Loucy (cell line): ENCODE measurements at regions not wholly inside any gene's neighbourhood (a gene's known extent, or its start where the extent isn't known, plus 50 kb on each side); places are given as distances from the start of the nearest gene placed in this dataset.

ENCODE experiments used
- H2AFZ ChIP-seq: fragments of 200-600 bp; sonication (generic); 2 replicates; pipeline ENCODE4 v1.6.0; 2016; ENCODE audit warnings: antibody characterized with exemption, mild to moderate bottlenecking, low read length, moderate library complexity
- H3F3A ChIP-seq: fragments of 200-600 bp; 2 replicates; pipeline ENCODE4 v1.6.0; 2016; ENCODE audit warnings: antibody characterized with exemption, low read depth, mild to moderate bottlenecking
- H3K27me3 ChIP-seq: fragments of 200-600 bp; sonication (generic); 2 replicates; pipeline ENCODE4 v1.6.1; 2014; ENCODE audit warnings: low read length, mild to moderate bottlenecking; ENCODE audit not compliant: insufficient read depth, poor library complexity, severe bottlenecking
- H3K36me3 ChIP-seq: fragments of 200-600 bp; sonication (generic); 2 replicates; pipeline ENCODE4 v1.6.1; 2016; ENCODE audit warnings: low read length; ENCODE audit not compliant: insufficient read depth
- H3K4me1 ChIP-seq: fragments of 200-600 bp; sonication (generic); 2 replicates; pipeline ENCODE4 v1.5.1; 2014; ENCODE audit warnings: low read length, mild to moderate bottlenecking; ENCODE audit not compliant: insufficient read depth, poor library complexity, severe bottlenecking
- H3K4me2 ChIP-seq: fragments of 200-600 bp; sonication (generic); 2 replicates; pipeline ENCODE4 v1.6.0; 2014; ENCODE audit warnings: antibody characterized with exemption, low read length, low read depth, mild to moderate bottlenecking; ENCODE audit not compliant: poor library complexity, severe bottlenecking
- H3K4me3 ChIP-seq: fragments of 200-600 bp; sonication (generic); 2 replicates; pipeline ENCODE4 v1.5.1; 2014; ENCODE audit warnings: low read length, mild to moderate bottlenecking, mixed read lengths; ENCODE audit not compliant: poor library complexity, severe bottlenecking
- H3K79me2 ChIP-seq: fragments of 200-600 bp; sonication (generic); 2 replicates; pipeline ENCODE4 v1.6.1; 2014; ENCODE audit warnings: low read length; ENCODE audit not compliant: insufficient read depth
- H3K9ac ChIP-seq: fragments of 200-600 bp; sonication (generic); 2 replicates; pipeline ENCODE4 v1.6.0; 2014; ENCODE audit warnings: mild to moderate bottlenecking, low read depth, low read length, moderate library complexity; ENCODE audit not compliant: poor library complexity, severe bottlenecking
- H3K9me2 ChIP-seq: fragments of 200-600 bp; sonication (generic); replicated peaks from 2 replicates; pipeline ENCODE4 v1.6.1; 2016; ENCODE audit warnings: low read depth, low read length, mixed read lengths
- H3K9me3 ChIP-seq: fragments of 200-600 bp; sonication (generic); 2 replicates; pipeline ENCODE4 v1.6.1; 2014; ENCODE audit warnings: mild to moderate bottlenecking, antibody characterized with exemption, low read length, low read depth; ENCODE audit not compliant: insufficient read depth
- H4K20me1 ChIP-seq: fragments of 200-600 bp; sonication (generic); 2 replicates; pipeline ENCODE4 v1.6.0; 2014; ENCODE audit warnings: antibody characterized with exemption, low read length, mild to moderate bottlenecking; ENCODE audit not compliant: insufficient read depth, poor library complexity, severe bottlenecking
- CTCF ChIP-seq: fragments of 200-600 bp; sonication (generic); conservative IDR thresholded peaks from 2 replicates; pipeline ENCODE4 v1.5.1; 2014; ENCODE audit warnings: mild to moderate bottlenecking, antibody characterized with exemption, low read length
- EZH2phosphoT487 ChIP-seq: fragments of 200-600 bp; IDR thresholded peaks from 2 replicates; pipeline ENCODE4 v1.6.1; 2018; ENCODE audit warnings: antibody characterized with exemption, mild to moderate bottlenecking, moderate library complexity, borderline replicate concordance

GRCh38 chr13:83681547-83681946 is 200.7 kb downstream of the SLITRK1 start:
- Histone ChIP-seq H3K36me3 (no peaks in the 10 kb centered on the region), H3K4me2 (no peak overlapping the region)
- TF ChIP-seq EZH2phosphoT487 (no peak), CTCF (no peak)

GRCh38 chr13:83677985-83678384 is 204.3 kb downstream of the SLITRK1 start:
- Histone ChIP-seq H3K27me3 (no peaks in the 10 kb centered on the region), H3F3A (no peaks in the 10 kb centered on the region), H3K9me3 (no peaks in the 10 kb centered on the region; the same call in 1 of the 2 replicates), H3K9ac (no peak overlapping the region), H2AFZ (no peak overlapping the region), H3K79me2 (no peaks in the 10 kb centered on the region), H4K20me1 (no peaks in the 10 kb centered on the region), H3K36me3 (no peaks in the 10 kb centered on the region), H3K4me2 (no peak overlapping the region), H3K9me2 (no peaks in the 10 kb centered on the region), H3K4me1 (no peaks in the 10 kb centered on the region), H3K4me3 (no peak overlapping the region)
- TF ChIP-seq CTCF = no peak
- TF ChIP-seq EZH2phosphoT487 = no peak

More at GRCh38 chr13:83681547-83681946, 200.7 kb downstream of the SLITRK1 start:
- Histone ChIP-seq H3K4me3 (no peak overlapping the region), H3K9me3 (no peaks in the 10 kb centered on the region), H2AFZ (no peak overlapping the region), H3K4me1 (no peaks in the 10 kb centered on the region), H4K20me1 (no peaks in the 10 kb centered on the region), H3F3A (no peaks in the 10 kb centered on the region), H3K9me2 (no peaks in the 10 kb centered on the region), H3K27me3 (no peaks in the 10 kb centered on the region), H3K79me2 (no peaks in the 10 kb centered on the region), H3K9ac (no peak overlapping the region)

- H3K9me3 ChIP-seq = no peaks in the 10 kb centered on the region; the same call in 1 of the 2 replicates
- H3K79me2 ChIP-seq = no peaks in the 10 kb centered on the region
- no peaks in the 10 kb centered on the region for H3K9me2 ChIP-seq
- no peak overlapping the region for H3K9ac ChIP-seq
- H3K36me3 ChIP-seq = no peaks in the 10 kb centered on the region
- no peaks in the 10 kb centered on the region for H3F3A ChIP-seq
- no peaks in the 10 kb centered on the region for H4K20me1 ChIP-seq
- no peak overlapping the region for H3K4me3 ChIP-seq
- no peaks in the 10 kb centered on the region for H3K27me3 ChIP-seq
- H2AFZ ChIP-seq = no peak overlapping the region
- TF ChIP-seq CTCF (no peak), EZH2phosphoT487 (no peak)
- H3K4me1 ChIP-seq = no peaks in the 10 kb centered on the region
- no peak overlapping the region for H3K4me2 ChIP-seq
Observed at GRCh38 chr13:83672612-83673011, 209.7 kb downstream of the SLITRK1 start.
